HT-29 (cell line): ENCODE measurements at regions not wholly inside any gene's neighbourhood (a gene's known extent, or its start where the extent isn't known, plus 50 kb on each side); places are given as distances from the start of the nearest gene placed in this dataset.
A peak's percentile ranks its signal among the peaks of the same experiment; 100 is the strongest.

Experiments used
- DNase-seq: peaks from one replicate; pipeline ENCODE4 v3.0.0-alpha.2; 2015; ENCODE audit warnings: low spot score

DNA sequence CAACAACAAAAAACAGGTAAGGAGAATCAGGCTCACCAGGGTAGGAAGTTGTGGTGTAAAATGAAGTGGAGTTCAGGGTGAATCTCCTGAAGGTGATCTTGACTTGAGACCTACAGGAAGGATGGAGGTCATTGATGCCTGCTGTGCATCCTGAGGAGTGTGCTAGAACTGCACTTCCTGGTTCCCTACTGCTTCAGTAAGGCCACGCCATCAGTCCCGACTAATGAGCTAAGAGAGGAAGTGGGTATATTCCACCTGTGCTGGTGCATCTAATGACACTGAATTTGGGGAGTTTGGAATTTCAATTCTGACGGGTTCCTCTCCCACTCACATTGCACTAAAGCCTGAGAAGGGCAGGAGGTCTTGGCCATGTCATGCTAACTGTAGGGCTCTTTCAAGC is 349.3 kb upstream of the SLC14A2 start:
- DNase-seq: no peak

DNA sequence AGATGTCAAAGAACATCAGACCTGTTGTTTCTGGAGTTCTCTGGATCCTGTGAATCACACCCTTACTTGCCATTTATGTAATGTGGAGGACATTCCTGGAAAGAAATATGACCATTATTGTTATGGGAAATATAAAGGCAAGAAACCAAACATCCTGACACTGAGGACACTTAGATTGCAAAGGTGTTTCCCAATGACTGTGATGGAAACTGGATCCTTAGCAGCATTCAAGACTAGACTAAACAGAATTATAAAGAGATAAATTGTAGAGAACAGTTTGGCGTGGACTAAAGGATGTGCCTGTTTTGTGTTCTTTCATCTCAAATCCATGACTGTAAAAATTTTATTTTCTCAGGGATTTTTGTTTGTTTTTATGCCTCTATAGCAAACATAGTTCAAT is 347.7 kb upstream of the SLC14A2 start:
- no peak for DNase-seq

DNA sequence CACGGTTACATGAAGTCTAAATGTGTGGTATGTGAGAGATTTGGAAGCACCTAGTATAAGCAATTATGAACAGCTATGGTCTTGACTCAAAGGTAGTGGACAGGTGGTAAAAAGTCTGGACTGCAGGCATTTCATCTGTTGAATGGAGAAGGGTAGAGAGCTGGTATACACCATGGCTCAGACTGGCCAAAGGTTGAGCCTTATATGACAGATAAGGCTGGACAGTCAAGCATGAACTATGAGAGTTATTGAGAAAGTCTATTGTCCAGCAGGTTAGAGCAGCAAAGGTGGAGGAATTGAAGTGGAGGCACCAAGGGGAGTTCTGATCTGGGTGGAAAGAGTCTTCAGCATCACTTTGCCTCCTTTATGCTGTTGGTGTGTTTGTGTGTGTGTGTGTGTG is 346.7 kb upstream of the SLC14A2 start:
- DNase-seq: no peak

DNA sequence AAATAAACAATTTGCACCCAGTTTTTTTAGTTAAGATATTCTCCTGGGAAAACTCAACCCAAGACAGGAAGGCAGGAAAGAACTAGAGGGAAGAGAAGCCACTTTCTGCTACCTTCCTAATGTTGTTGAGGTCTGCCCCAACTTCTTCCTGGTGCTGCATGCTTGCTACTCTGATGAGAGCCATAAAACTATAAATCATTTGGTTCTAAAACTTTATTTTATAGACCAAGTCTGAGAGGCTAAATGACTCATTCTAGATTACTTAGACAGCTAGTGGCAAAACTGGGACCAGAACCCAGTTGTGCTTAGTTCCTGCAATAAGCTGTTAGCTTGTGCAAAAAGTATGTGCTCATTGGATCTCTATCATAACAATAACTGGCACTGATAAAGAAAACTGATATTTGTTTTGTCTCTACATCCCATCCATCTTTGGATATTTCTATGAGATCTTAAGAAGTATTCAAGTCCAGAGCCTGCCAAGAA is 344.9 kb upstream of the SLC14A2 start:
- no peak for DNase-seq

DNA sequence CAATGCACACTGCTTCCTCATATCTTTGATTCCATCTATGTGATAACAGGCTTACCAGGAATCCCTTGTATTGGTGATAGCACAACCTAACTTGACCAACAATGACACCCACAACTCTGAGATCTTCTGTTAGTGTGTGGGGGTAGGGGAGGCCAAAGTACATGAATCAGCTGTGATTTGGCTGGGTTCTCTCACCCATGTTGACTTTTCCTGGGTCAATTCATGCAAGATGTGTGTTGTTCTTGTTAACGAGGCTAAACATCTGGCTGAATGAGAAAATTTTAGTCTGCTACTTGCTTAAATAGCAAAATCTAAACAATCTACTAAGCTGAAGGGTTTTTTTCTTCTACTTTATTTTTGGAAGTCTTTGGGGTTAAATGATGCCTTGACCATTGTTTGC is 341.2 kb upstream of the SLC14A2 start:
- no peak for DNase-seq

DNA sequence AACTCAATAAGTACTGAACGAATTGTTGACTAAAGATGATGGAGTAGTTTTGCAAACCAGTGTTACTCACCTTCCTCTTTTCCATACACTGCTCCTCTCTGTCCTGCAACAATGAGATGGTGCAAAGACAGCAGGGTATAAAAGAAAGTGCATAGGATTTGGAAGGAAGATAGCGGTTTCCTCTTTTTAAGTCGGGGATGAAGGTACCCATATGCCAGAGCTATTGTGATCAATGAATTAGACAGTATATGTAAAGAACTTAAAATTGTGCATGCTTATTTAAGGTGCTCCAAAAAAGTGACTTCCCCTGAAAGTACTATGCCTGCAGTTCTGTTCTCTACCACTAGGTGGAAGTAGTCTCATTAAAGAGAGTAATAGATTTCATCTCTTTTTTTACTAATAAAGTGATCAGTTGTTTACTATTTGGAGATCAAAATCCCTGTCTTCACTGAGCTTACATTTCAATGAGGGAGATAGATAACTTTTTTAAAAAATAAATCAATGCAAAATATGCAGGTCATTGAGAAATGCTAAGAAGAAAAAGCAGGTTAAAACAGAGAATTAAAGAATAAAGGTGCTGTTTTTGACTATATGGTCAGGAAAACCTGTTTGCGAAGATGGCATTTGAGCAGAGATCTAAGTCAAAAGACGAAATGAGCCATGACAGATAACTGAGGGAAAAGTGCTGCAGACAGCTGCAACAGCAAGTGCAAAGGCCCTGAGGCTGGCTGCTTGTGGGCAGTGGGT is 339.7 kb upstream of the SLC14A2 start:
- peak; percentile 49 for DNase-seq

DNA sequence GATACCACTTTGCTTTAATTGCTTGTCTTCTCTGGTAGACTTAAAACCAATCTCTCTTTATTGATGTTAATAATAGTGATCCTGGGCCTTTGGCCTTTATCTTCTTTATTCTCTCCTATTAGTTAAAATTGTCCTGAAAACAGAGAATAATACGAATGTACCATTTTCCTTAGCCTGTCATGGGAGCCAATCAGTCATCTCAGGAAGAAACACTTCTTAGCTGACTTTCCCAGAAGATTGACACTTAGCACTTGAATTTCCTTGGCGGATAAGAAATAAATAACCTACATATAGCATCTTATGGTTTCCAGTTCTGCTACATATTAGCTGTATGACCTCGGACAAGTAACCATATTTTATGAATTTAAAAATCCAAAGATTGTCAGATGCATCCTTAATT is 338.4 kb upstream of the SLC14A2 start:
- no peak for DNase-seq

DNA sequence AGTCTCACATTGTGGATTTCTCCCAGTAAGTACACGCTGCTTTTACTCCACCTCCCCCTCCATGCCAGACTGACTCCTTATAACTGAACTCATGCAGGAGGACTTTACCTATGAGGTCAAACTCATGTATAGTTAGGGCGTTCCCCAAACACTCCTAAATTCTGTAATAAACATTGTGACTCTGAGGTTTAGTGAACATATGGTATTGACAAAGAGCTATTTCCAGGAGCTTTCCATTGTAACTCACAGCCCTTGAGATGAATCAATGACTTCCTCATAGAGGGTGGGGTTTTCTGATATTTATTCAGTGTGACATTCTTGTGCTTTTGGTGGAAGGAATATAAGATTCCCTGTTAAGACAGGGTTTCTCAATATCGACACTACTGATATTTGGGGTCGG is 337.4 kb upstream of the SLC14A2 start:
- no peak for DNase-seq

DNA sequence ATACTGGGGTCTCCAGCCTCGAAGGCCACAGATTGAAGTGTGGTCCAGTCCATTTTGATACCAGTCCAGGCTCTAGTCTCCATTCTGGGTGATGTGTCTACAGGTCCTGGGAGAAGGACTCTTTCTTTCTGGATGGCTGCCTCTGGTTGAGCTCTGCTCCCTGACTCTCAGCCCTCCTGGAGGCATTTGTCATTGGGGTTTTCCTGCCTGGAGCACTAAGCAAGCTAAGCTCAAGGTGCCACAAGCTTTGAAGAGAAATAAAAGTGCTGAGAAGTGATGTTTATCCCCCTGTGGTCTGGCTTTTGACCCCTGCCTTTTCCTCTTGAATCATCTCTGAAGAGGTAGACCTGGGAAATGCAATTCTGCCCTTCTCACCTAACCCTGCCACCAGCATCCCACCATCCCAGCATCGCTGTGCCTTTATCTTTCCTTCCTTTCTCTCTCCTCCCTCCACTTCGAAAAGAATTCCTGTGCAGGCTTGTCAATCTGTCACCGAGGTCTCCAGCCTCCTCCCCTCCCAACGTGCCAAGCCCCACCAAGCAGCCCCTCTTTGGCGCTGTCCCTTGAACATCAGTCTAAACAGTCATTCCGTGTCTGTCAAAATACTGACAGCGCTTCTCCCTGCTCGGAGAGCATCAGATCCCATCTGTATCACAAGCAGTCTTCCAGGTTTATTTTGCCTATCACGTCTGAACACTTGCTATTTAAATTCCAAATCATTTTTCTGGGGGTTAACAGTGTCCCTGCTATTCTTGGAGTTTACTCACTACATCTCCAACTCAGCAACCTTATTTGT is 334.6 kb upstream of the SLC14A2 start:
- DNase-seq: no peak

DNA sequence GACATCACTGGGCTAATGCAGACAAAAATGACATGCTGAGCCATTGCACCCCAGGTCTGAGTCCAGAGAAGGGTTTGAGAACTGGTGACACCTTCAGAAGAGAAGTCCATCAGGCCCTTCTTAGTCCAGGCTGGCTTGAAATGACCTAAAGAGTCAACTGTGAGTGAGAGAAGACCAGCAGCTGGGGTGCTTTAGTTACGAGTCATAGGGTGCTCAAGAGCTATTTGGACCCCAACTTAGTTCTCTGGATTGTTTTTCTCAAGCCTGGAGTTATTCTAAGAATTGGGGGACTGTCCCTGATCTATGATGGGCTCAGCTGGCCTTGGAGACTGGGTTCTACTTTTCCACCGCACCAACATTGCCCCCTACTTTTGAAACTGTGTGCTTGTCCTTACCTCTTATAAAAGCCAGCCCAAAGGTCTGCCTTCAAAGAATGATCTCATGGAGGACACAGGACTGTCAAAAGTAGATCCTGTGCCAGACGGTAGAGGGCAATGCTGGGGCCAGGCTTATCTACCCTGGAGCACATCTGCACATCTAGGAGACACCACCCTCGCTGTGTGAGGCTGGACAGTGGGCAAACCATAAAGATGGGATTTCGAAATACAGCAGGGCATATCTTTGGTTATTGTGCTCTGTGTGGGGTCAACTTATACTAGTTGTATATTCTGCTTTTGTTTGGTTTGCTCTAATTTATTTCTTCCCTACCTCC is 333.0 kb upstream of the SLC14A2 start:
- DNase-seq: no peak

DNA sequence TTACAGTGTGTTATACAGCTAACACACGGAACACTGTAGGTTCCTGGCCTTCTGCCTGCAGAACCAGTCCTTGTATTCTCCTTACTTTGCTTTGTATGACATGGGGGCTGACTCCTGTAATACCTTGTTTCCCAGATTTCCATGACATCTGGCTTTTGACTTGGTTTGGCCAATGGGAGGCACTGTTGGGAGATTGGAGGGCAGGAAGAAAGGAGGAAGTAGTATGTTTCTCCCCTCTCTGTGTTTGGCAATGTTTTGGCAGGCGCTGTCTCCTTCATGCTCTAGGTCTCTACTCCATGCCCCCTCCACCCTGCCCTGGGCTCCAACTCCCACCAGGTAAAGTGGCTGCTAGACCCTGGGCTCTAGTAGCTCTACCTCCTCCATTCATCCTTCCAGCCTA is 331.1 kb upstream of the SLC14A2 start:
- DNase-seq: no peak

DNA sequence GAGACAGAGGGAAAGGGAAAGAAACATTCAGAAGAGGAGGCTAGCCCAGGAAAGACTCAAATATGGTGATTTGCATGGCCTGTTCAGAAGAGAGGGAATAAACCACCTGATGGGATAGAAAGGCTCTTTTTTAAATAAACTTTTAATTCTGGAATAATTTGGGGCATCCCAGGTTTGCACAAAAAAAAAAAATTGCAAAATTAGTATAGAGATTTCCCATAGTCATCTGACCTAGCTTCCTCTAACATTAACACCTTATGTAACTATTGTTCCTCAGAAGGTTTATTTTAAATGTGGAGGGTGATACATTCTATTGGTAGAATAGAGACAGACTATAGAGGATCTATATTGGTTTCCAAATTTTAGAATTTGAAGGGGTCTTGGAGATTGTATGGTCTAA is 330.4 kb upstream of the SLC14A2 start:
- no peak for DNase-seq

DNA sequence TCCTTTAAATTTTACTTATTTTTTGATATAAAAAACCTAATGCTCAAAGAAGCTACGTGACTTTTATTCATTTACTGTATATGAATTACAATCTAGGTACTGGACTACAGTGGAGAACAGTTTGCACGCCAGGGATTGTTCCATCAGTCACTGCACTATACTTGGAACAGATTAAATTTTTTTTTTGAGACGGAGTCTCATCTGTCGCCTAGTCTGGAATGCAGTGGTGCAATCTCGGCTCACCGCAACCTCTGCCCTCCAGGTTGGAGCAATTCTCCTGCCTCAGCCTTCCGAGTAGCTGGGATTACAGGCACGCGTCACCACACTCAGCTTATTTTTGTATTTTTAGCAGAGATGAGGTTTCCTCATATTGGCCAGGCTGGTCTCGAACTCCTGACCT is 330.0 kb upstream of the SLC14A2 start:
- DNase-seq: no peak

DNA sequence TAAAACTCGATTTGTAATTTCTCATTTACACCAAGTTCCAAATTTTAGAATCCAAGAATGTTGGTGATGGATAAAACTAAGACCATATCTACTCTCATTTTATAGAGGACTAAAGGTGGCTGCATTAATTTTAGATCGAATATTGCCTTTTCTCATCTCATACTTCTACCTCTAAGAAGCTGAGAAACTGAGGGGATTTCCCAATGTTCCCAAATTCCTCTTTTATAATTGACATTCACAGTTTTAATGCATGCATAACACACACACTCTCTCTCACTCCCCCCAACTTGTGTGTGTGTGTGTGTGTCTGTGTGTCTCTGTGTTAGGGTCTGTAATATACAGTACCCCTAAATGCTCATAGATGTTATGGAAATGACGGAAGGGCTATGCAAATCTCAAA is 328.8 kb upstream of the SLC14A2 start:
- DNase-seq: no peak

DNA sequence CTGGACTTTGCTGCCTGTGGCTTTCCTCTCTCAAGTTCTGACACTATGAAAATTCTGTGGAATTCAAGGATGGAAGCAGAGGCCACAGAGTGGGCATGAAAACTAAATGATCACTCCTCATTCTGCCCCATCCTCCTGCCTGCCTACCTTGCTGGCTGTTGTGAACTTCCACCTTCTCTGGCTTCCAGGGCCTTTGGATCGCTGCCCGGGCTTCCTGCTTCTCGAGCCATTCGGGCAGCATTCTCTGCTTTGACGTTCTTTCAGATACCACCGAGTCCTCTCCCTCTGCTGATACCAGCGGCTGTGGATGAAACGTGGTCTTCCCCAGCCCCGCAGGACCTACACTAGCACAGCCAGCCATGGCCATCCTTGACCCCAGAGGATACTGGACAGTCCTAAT is 327.7 kb upstream of the SLC14A2 start:
- no peak for DNase-seq

DNA sequence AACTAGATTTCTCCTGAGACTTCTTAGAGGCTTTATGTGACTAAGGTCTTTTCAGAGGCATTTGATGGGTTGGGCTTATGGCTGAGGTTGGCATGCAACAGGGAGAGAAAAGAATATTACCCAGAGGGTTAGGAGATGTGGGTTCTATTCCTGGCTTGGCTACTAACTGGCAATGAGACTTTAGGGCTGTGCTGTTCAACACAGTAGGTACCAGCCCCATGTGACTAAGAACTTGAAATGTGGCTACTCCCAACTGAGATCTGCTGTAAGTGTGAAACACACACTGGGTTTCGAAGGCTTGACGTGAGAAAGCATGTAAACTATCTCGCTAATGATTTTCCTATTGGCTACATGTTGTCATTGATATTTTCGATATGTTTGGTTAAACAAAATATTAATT is 324.9 kb upstream of the SLC14A2 start:
- DNase-seq: no peak

DNA sequence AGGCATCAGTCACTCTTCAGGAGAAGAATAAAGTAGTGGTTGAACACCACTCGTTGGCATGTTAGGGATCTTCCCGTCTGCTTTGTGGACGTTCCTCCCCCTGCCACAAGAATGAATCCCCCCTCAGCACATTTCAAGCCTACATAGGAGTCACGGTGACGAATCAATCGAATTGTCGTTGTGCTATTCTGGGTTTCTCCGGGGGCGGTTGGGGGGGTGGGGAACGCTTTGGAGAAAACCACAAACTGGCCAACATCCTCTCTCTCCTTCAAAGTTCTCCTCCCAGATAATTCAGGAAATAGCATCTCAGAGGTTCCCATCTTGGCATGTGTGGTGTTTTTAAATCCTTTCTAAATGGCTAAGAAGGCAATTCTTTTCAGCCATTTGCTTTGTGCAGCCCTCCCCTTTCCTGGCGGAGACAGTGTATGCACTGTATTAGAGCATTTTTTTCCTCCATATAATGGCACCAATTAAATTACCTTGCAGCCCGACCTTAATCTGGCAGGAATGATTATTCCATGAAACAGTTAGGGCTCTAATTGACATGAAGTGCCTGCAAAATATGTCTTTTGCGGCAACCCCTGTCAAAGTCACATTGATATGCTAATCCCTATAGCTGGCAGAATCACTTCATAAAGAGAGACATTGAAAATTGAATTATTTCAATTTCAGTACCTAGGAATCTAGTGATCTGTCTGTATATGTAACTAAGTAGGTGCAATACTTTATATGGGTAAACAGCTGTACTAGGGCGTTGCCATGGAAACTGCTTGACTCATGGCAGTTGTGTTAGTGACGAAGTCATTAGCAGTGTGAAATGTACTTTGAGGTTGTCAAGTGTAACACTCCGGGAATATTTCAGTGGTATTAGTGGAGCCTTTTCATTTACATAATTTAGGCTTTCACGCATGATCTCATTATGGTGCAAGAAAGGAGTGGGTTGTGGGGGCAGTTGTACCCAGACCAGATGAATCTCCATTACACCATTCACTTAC is 323.4 kb upstream of the SLC14A2 start:
- no peak for DNase-seq

DNA sequence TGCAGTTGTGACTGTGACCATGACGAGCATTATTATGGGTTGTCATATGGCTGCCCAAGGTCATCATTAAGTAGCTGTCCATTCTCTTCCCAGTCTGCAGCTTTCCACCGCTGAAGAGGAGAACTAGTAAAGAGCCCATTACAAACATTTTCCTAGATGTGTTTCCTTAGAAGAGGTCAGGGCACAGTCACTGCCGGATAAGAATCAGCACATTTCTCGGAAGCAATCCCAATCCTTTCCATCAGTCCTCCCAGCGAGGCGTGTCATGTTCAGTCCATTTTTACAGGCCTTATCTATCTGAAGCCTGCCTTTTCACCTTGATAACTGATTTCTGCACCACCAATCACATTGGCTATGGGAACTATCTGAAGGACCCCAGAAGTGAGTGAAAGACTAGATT is 319.9 kb upstream of the SLC14A2 start:
- no peak for DNase-seq

DNA sequence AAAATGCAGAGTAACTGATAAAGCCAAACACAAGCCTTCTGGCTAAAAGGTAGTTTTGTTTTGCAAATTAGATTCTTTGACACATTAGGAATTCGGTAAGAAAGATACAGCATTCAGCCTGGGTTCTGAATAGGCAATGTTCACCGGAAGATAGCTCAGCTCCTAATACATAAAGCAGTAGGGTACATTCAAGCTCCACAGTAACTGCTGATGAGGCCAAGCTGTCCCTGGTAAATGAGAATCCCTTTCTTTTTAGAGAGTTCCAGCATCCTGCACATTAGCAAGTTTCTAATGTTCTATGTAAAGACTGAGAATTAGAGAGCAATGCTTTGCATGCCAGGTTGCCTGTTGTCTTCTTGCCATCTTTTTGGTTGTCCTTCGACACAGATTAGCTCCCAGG is 316.3 kb upstream of the SLC14A2 start:
- DNase-seq: no peak

DNA sequence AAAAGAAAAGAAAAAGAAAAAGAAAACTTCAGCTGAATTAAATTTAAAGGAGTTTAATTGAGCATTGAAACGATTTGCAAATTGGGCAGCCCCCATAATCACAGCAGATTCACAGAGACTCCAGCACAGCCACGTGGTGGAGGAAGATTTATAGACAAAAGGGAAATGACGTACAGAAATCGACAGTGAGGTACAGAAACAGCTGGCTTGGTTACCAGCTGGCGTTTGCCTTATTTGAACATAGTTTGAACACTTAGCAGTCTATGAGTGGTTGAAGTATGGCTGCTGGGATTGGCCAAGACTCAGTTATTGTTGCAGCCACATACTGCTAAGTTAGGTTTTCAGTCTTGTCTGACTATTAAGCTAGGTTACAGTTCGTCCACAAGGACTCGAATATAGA is 312.2 kb upstream of the SLC14A2 start:
- DNase-seq: no peak

DNA sequence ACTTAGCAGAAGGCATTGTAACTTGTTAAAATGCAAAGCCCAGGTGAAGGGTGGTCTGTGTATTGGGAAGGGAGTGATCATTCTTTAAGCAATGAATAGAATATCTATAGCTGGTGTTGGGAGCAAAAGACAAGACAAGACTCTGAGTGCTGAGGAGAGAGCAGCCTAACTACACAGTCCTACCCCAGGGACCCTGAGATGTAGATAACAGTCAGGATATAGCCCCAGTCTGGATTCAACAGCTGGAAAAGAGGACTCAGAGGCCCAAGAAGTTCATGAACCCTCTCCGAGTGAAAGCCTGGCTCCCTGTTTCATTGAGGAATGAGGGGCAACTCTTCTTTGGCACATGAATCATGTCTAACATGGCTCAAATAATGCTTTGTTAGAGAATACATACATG is 310.7 kb upstream of the SLC14A2 start:
- DNase-seq: no peak
